Upper lobe of left lung (tissue), 4 donors: ENCODE measurements at regions not wholly inside any gene's neighbourhood (a gene's known extent, or its start where the extent isn't known, plus 50 kb on each side); places are given as distances from the start of the nearest gene placed in this dataset.

Experiments
- POLR2A ChIP-seq, 4 donors: fragments of 450-650 bp; IDR thresholded peaks; one replicate each; pipeline ENCODE4 v1.5.1; 2016 to 2017; ENCODE audit warnings: antibody characterized with exemption in 4 of 4, mild to moderate bottlenecking in 2 of 4
- TF ChIP-seq, protein P1 (sequence below), 6 experiments: fragments of 450-650 bp in 4 of 6; fragments of 200-600 bp in 2 of 6; sonication (generic) in 2 of 6; IDR thresholded peaks; one replicate each; pipeline ENCODE4 v1.5.1; 2016 to 2019; ENCODE audit warnings: antibody characterized with exemption in 6 of 6

GRCh38 chr2:136487421-136487820 is 277.9 kb upstream of the THSD7B start:
- TF ChIP-seq, protein P1, sequence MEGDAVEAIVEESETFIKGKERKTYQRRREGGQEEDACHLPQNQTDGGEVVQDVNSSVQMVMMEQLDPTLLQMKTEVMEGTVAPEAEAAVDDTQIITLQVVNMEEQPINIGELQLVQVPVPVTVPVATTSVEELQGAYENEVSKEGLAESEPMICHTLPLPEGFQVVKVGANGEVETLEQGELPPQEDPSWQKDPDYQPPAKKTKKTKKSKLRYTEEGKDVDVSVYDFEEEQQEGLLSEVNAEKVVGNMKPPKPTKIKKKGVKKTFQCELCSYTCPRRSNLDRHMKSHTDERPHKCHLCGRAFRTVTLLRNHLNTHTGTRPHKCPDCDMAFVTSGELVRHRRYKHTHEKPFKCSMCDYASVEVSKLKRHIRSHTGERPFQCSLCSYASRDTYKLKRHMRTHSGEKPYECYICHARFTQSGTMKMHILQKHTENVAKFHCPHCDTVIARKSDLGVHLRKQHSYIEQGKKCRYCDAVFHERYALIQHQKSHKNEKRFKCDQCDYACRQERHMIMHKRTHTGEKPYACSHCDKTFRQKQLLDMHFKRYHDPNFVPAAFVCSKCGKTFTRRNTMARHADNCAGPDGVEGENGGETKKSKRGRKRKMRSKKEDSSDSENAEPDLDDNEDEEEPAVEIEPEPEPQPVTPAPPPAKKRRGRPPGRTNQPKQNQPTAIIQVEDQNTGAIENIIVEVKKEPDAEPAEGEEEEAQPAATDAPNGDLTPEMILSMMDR (IDR thresholded peaks at IDR 0.05): no peak
- no peak for TF ChIP-seq POLR2A (IDR thresholded peaks at IDR 0.05)
